GM19324 (cell line): ENCODE measurements at regions not wholly inside any gene's neighbourhood (a gene's known extent, or its start where the extent isn't known, plus 50 kb on each side); places are given as distances from the start of the nearest gene placed in this dataset.

Source experiments
- ATAC-seq: cut with Tn5 transposase; IDR thresholded peaks from one replicate; pipeline ENCODE4 v1.9.1; 2021; ENCODE audit warnings: mild to moderate bottlenecking, moderate library complexity; ENCODE audit not compliant: unreplicated experiment, low FRiP score

- no peak for ATAC-seq
Observed at GRCh38 chr1:234990328-234990675, 138.3 kb downstream of the TOMM20 start.

GRCh38 chr1:234989479-234990327 lies 138.9 kb downstream of the TOMM20 start:
- no peak for ATAC-seq

- ATAC-seq, result no peak
Observed at GRCh38 chr1:234989019-234989418, 139.6 kb downstream of the TOMM20 start.

- no peak for ATAC-seq
Observed at GRCh38 chr1:234988536-234988935, 140.1 kb downstream of the TOMM20 start.

- no peak for ATAC-seq
Observed at GRCh38 chr1:234988155-234988517, 140.5 kb downstream of the TOMM20 start.

- peak; percentile 47 for ATAC-seq
Observed at GRCh38 chr1:234987415-234988154, 141.1 kb downstream of the TOMM20 start.

- no peak for ATAC-seq
Observed at GRCh38 chr1:234986750-234987414, 141.8 kb downstream of the TOMM20 start.

GRCh38 chr1:234985516-234986294 lies 142.9 kb downstream of the TOMM20 start:
- ATAC-seq, result no peak

- no peak for ATAC-seq
Observed at GRCh38 chr1:234985007-234985370, 143.6 kb downstream of the TOMM20 start.

GRCh38 chr1:234983564-234984238 lies 144.9 kb downstream of the TOMM20 start:
- ATAC-seq, result no peak

GRCh38 chr1:234981758-234982157 lies 146.9 kb downstream of the TOMM20 start:
- no peak for ATAC-seq

GRCh38 chr1:234980645-234981396 lies 147.8 kb downstream of the TOMM20 start:
- ATAC-seq, result no peak

- no peak for ATAC-seq
Observed at GRCh38 chr1:234980291-234980644, 148.4 kb downstream of the TOMM20 start.

- ATAC-seq, result no peak
Observed at GRCh38 chr1:234979296-234980279, 149.0 kb downstream of the TOMM20 start.

- ATAC-seq, result peak; percentile 67
Observed at GRCh38 chr1:234978397-234979295, 150.0 kb downstream of the TOMM20 start.

GRCh38 chr1:234977875-234978396 lies 150.7 kb downstream of the TOMM20 start:
- no peak for ATAC-seq
